Thymus (tissue), 11 donors: ENCODE measurements at regions not wholly inside any gene's neighbourhood (a gene's known extent, or its start where the extent isn't known, plus 50 kb on each side); places are given as distances from the start of the nearest gene placed in this dataset.
"Not testable (repeated sequence)": the region's sequence is repeated elsewhere in the genome, so short reads cannot be mapped to it uniquely, and the experiment has no call there.

Source experiments
- DNase-seq, 9 donors: peaks; one replicate each; pipeline ENCODE4 v3.0.0-alpha.2; 2013; ENCODE audit warnings: low spot score in 9 of 9, low read depth in 6 of 9, missing footprints in 1 of 9
- H3K27ac ChIP-seq, 2 donors: one replicate each; pipeline ENCODE4 v1.5.1; 2013; ENCODE audit warnings: control low read depth in 1 of 2, low read depth in 1 of 2, low read length in 1 of 2, mild to moderate bottlenecking in 1 of 2, moderate library complexity in 1 of 2
- H3K27me3 ChIP-seq, 2 donors: one replicate each; pipeline ENCODE4 v1.5.1; 2013; ENCODE audit warnings: low read length in 1 of 2; ENCODE audit not compliant: control insufficient read depth in 2 of 2, insufficient read depth in 1 of 2
- H3K36me3 ChIP-seq, 2 donors: one replicate each; pipeline ENCODE4 v1.5.1; 2013; ENCODE audit warnings: low read length in 1 of 2, mild to moderate bottlenecking in 1 of 2, moderate library complexity in 1 of 2; ENCODE audit not compliant: control insufficient read depth in 2 of 2, insufficient read depth in 2 of 2
- H3K4me1 ChIP-seq, 2 donors: one replicate each; pipeline ENCODE4 v1.5.1; 2013; ENCODE audit warnings: low read length in 2 of 2; ENCODE audit not compliant: control insufficient read depth in 2 of 2, insufficient read depth in 2 of 2
- H3K4me3 ChIP-seq, 2 donors: one replicate each; pipeline ENCODE4 v1.5.1; 2013; ENCODE audit warnings: low read length in 2 of 2, control low read depth in 1 of 2, mild to moderate bottlenecking in 1 of 2
- H3K9me3 ChIP-seq, 2 donors: one replicate each; pipeline ENCODE4 v1.5.1; 2013; ENCODE audit warnings: low read length in 1 of 2, mild to moderate bottlenecking in 1 of 2; ENCODE audit not compliant: control insufficient read depth in 2 of 2, insufficient read depth in 1 of 2
- WGBS: extraction: QIAGEN DNeasy Blood & Tissue Kit; methylation state at CpG from one replicate; pipeline ENCODE4 v1.1.7; 2013; 5-methylcytosine and 5-hydroxymethylcytosine counted together
- donor health status: healthy.

DNA sequence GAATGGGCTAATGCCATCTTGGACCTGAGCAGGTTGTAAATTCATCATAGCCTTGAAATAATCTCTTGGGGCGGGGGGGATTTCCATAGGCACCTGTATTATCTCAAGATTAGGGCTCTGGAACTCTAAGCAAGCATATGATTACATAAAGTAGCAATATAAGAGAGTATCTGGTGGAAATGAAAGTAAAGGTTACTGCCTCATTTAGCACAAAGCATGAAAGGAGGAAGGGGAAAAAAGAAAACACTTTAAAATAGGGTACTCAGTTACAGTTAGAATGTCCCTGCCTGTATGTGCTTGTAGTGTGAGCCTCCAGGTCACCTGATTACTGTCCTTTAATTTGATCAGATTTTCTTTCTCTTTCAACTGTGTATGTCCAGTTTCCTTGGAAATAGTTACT is 1079.7 kb upstream of the CDH18 start:
- DNase-seq, result no peak
- Histone ChIP-seq H3K27ac (no peak overlapping the region), H3K9me3 (peaks cover 0 to 13% of the 10 kb centered on the region in 2 donors), H3K27me3 (no peaks in the 10 kb centered on the region), H3K4me3 (no peak overlapping the region), H3K4me1 (no peaks in the 10 kb centered on the region), H3K36me3 (no peaks in the 10 kb centered on the region)
- 49% methylated on average over 1 of the region's 1 CpG for WGBS

DNA sequence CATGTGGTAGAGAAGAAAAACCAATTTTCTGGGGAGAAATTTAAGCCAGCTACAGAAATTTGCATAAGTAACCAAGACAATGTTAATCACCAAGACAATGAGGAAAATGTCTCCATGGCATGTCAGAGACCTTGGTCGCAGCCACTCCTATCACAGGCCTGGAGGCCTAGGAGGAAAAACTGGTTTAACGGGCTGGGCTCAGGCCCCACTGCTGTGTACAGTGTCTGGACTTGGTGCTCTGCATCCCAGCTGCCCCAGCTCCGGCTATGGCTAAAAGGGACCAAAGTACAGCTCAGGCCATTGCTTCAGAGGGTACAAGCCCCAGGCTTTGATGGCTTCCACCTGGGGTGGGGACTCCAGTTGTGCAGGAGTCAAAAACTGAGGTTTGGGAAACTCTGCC is 1075.1 kb upstream of the CDH18 start:
- Histone ChIP-seq H3K36me3 (no peaks in the 10 kb centered on the region), H3K4me1 (no peaks in the 10 kb centered on the region), H3K27ac (no peak overlapping the region), H3K9me3 (peaks cover 0 to 18% of the 10 kb centered on the region in 2 donors), H3K27me3 (no peaks in the 10 kb centered on the region), H3K4me3 (no peak overlapping the region)
- WGBS, result 90% methylated on average over 3 of the region's 3 CpGs
- DNase-seq, result no peak

DNA sequence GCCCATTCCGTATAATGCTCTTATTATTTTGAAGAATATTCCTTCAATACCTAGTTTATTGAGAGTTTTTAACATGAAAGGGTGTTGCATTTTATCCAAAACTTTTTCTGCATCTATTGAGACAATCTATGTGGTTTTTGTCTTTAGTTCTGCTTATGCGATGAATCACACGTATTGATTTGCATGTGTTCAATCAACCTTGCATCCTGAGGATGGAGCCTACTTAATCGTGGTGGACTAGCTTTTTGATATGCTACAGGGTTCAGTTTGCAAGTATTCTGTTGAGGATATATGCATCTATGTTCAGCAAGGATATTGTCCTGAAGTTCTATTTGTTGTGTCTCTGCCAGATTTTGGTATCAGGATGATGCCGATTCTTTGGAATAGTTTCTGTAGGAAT is 1070.3 kb upstream of the CDH18 start:
- DNase-seq, result no peak
- Histone ChIP-seq H3K27ac (no peak overlapping the region), H3K4me3 (no peak overlapping the region), H3K9me3 (peaks cover 0 to 9% of the 10 kb centered on the region in 2 donors), H3K36me3 (no peaks in the 10 kb centered on the region), H3K4me1 (no peaks in the 10 kb centered on the region), H3K27me3 (no peaks in the 10 kb centered on the region)
- WGBS, result 93% methylated on average over 5 of the region's 5 CpGs

DNA sequence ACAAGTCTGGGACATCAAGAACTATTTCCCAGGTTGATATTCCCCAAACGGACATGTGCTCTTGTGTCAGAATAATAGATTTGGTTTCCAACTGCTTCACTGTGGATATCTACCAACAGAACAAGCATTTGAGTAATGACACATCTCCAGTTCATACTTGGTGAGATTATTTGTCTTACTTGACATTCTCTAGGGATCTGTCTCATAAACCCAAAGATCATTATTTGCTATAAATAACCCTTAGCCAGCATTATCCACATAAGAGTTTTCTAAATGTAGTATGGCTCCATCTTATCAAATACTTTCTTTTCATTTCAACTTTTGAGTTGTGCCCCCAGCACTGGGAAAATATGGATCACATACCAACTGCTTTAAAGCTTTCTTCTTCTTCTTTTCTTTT is 1063.9 kb upstream of the CDH18 start:
- H3K4me3 ChIP-seq, result no peak overlapping the region
- H3K27ac ChIP-seq, result no peak overlapping the region
- WGBS, result 97% methylated on average over 1 of the region's 1 CpG
- no peak for DNase-seq
- H3K4me1 ChIP-seq, result no peaks in the 10 kb centered on the region
- H3K27me3 ChIP-seq, result no peaks in the 10 kb centered on the region
- no peaks in the 10 kb centered on the region for H3K36me3 ChIP-seq
- H3K9me3 ChIP-seq, result peaks cover 3 to 4% of the 10 kb centered on the region in 2 donors

DNA sequence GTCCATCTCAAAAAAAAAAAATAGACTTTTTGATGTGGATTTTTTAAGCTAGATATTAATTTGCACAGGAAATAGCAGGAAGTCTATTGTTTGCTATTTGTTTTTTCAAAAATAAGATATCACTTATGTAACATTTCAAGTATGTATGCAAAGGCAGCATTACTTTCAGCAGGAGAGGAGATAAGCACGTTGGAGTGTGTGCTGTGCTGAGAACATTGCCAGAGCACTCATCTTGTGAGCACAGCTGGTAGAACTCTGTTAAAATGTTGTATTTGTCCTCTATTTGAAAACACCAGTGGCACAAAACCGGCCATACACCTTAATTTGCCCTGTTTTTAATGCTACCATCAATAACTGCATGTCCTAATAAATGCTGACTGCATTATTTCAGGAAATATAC is 1061.9 kb upstream of the CDH18 start:
- H3K36me3 ChIP-seq, result no peaks in the 10 kb centered on the region
- no peaks in the 10 kb centered on the region for H3K27me3 ChIP-seq
- DNase-seq, result no peak
- no peaks in the 10 kb centered on the region for H3K4me1 ChIP-seq
- 81% methylated on average over 2 of the region's 2 CpGs for WGBS
- peaks cover 3 to 9% of the 10 kb centered on the region in 2 donors for H3K9me3 ChIP-seq
- no peak overlapping the region for H3K27ac ChIP-seq
- no peak overlapping the region for H3K4me3 ChIP-seq

DNA sequence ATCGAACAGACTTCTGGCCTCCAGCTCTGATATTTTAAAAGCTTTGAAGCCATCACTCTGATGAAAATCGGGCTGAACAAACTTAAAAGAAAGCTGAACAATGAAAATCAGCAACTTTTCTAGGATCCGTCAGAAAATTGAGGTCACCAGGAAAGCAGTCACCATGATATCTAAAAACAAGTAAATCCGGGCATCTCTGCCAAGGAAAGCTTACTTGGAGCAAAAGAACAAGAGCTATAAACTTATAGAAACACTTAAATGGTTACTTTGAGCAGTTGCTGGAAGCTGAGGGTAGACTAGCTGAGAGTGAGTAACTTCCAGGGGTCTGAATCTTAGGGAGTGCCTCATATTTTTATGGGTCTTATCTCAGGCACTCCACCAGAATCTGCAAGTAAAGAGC is 1043.0 kb upstream of the CDH18 start:
- Histone ChIP-seq H3K36me3 (no peaks in the 10 kb centered on the region), H3K4me3 (no peak overlapping the region), H3K9me3 (no peaks in the 10 kb centered on the region), H3K27me3 (no peaks in the 10 kb centered on the region), H3K27ac (no peak overlapping the region), H3K4me1 (no peaks in the 10 kb centered on the region)
- 89% methylated on average over 4 of the region's 4 CpGs for WGBS
- no peak for DNase-seq

GRCh38 chr5:21024966-21025365 is 1037.0 kb upstream of the CDH18 start:
- H3K4me3 ChIP-seq, result no peak overlapping the region

GRCh38 chr5:21013237-21013636 is 1025.2 kb upstream of the CDH18 start:
- Histone ChIP-seq H3K27me3 (no peaks in the 10 kb centered on the region), H3K4me3 (no peak overlapping the region), H3K4me1 (no peaks in the 10 kb centered on the region), H3K36me3 (no peaks in the 10 kb centered on the region), H3K27ac (no peak overlapping the region), H3K9me3 (peaks cover 0 to 2% of the 10 kb centered on the region in 2 donors)
- no peak for DNase-seq
- WGBS, result 49% methylated on average over 2 of the region's 2 CpGs

More at GRCh38 chr5:21024966-21025365, 1037.0 kb upstream of the CDH18 start:
- H3K4me1 ChIP-seq, result no peaks in the 10 kb centered on the region
- no peak for DNase-seq
- WGBS, result 93% methylated on average over 1 of the region's 1 CpG
- H3K27ac ChIP-seq, result no peak overlapping the region
- no peaks in the 10 kb centered on the region for H3K27me3 ChIP-seq
- H3K9me3 ChIP-seq, result peaks cover 3 to 4% of the 10 kb centered on the region in 2 donors
- no peaks in the 10 kb centered on the region for H3K36me3 ChIP-seq

GRCh38 chr5:21007781-21008180 is 1019.8 kb upstream of the CDH18 start:
- H3K36me3 ChIP-seq, result no peaks in the 10 kb centered on the region
- DNase-seq, result no peak

GRCh38 chr5:20988933-20989332 is 1000.9 kb upstream of the CDH18 start:
- WGBS, result 67% methylated on average over 2 of the region's 2 CpGs
- H3K9me3 ChIP-seq, result peaks cover 0 to 19% of the 10 kb centered on the region in 2 donors

More at GRCh38 chr5:21007781-21008180, 1019.8 kb upstream of the CDH18 start:
- Histone ChIP-seq H3K9me3 (no peaks in the 10 kb centered on the region), H3K4me3 (no peak overlapping the region), H3K4me1 (no peaks in the 10 kb centered on the region), H3K27ac (no peak overlapping the region), H3K27me3 (no peaks in the 10 kb centered on the region)
- WGBS, result 95% methylated on average over 2 of the region's 2 CpGs

More at GRCh38 chr5:20988933-20989332, 1000.9 kb upstream of the CDH18 start:
- H3K27me3 ChIP-seq, H3K4me1 ChIP-seq, H3K27ac ChIP-seq, H3K36me3 ChIP-seq, DNase-seq, H3K4me3 ChIP-seq: not testable (repeated sequence)
